ENCODE measurements at regions not wholly inside any gene's neighbourhood (a gene's known extent, or its start where the extent isn't known, plus 50 kb on each side); places are given as distances from the start of the nearest gene placed in this dataset.
"Not testable (repeated sequence)": the region's sequence is repeated elsewhere in the genome, so short reads cannot be mapped to it uniquely, and the experiment has no call there.

DNA sequence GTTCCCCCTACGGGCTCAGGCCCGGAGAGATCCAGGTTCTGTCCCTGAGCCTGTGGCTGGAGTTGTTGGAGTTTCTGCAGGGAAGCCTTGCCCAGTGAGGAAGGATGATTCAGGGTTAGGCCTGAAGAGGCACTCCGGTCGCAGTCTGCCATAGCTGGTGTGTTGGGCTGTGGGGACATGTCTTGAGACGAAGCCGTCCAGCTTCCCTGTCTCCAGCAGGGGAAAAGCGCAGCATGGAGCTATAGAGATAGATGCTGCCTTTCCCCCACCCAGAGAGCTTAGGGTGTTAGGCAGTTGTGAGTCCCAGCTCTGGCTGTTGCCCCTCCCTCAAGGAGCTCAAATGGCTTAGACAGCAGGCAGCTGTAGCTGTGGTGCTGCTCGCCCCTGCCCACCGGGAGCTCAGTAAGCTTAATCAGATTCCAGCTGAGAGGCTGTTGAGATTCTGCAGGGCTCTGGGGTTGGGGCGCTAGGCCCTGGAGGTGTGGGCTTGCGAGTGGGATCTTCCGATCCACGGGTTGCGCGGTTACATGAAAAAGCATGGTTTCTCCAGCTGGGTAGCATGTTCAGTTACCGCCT lies 103.9 kb downstream of the PMAIP1 start:
- DNase-seq, result no peak

DNA sequence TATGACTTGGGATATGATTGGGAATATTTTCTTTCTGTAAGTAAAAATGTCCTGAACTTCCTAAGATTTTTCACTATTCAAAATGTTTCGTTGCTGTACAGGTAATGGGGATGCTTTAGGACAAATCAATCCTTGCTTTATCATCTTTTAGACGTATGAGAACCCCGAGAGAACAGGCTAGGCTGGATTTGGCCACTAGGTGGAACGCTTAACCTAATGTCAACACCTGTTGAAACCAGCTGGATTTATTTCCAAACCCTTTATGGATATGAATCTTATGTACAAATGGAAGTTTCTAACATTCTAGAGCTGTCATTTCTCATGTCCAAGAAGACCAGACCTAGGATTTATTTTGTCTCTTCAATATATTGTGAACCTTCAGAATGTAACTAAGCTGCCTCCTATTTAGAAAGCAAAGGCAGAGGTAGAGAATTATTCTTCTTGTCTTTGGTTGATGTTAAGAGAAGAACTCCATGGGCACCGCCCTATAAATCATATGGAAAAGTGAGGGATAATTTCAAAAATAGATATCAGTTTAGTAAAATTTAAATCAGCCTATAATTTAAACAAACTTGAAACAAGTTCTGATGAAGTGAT lies 96.7 kb downstream of the PMAIP1 start:
- no peak for DNase-seq

- DNase-seq, result no peak
These were observed 94.6 kb downstream of the PMAIP1 start for GRCh38 chr18:59994357-59994756.

DNA sequence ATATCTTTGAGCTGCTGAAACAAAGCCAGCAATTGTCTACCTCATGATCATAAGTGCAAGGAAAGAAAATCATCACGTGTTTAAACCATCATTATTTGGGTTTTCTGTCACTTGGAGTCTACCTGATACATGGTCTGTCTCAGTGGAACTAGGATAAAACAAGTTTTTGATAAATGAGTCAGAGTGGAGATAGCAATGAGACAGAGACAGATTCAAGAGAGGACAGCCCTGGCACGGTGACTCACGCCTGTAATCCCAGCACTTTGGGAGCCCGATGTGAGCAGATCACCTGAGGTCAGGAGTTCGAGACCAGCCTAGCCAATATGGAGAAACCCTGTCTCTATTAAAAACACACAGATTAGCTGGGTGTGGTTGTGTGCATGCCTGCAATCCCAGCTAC lies 93.8 kb downstream of the PMAIP1 start:
- no peak for DNase-seq

DNA sequence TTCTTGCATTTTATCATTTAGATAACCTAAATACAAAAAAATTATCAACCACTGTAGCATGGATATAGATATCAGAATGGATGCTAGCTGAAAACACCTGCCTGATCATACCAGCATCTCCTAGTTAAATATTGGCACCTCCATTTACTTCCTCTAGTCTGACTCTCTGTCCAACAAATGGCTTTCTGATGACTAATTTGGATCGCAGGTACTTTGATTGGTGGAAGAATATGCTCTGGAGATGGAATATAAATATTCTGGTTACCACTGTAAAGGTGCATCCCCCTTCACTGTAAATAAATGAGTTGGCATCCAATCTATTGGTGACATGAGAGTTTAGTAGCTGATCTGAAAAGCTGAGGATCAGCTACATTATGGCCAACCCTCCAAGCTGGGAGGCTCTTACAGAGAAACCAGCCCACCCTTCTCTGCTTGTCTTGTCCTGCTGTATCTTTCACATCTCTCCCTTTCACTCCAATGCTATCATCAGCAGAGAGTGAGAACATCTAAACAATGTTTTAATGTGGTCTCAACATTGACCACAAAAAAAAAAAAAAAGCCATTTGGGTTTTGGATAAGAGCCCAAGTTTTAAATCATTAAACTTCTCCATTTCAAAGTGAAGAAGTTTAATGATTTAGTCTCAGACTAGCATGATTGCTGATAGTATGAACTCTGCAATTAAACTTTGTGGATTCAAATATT lies 90.5 kb downstream of the PMAIP1 start:
- DNase-seq, result no peak

GRCh38 chr18:59988098-59988706 lies 88.4 kb downstream of the PMAIP1 start:
- DNase-seq, result peak; percentile 46 to 64

GRCh38 chr18:59987102-59987501 lies 87.3 kb downstream of the PMAIP1 start:
- no peak for DNase-seq

- DNase-seq, result no peak
These were observed 86.3 kb downstream of the PMAIP1 start for GRCh38 chr18:59986139-59986538.

- no peak for DNase-seq
These were observed 85.5 kb downstream of the PMAIP1 start for GRCh38 chr18:59985289-59985688.

DNA sequence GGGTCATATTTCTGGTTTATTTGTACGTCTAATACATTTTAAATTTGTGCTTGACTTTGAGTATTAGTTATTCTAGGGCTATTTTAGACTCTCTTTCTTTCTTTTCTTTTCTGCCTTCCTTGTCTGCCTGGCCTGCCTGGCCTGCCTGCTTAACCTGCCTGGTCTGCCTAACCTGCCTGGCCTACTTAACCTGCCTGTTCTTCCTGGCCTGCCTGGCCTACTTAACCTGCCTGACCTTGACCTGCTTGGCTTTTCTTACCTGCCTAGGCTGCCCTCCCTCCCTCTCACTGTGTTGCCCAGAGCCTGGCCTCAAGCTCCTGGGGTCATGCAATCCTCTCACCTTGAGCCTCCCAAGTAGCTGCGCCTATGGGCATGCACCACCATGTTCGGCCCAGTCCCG lies 83.7 kb downstream of the PMAIP1 start:
- DNase-seq, result no peak

- no peak for DNase-seq
These were observed 80.4 kb downstream of the PMAIP1 start for GRCh38 chr18:59980188-59980637.

GRCh38 chr18:59971871-59972428 lies 72.2 kb downstream of the PMAIP1 start:
- no peak for DNase-seq

DNA sequence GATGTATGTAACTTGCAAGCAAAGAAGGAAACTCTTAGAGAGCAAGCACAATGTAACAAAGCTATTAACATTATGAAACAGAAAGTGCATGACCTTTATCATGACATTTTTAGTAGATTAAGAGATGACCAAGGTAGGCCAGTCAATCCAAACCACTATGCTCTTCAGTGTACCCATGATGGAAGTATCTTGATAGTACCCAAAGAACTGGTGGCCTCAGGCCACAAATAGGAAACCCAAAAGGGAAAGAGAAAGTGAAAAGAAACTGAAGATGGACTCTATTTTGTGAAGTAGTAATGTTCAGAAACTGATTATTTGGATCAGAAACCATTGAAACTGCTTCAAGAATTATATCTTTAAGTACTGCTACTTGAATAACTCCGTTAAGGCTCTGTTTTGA lies 71.3 kb downstream of the PMAIP1 start:
- not testable (repeated sequence) for DNase-seq

DNA sequence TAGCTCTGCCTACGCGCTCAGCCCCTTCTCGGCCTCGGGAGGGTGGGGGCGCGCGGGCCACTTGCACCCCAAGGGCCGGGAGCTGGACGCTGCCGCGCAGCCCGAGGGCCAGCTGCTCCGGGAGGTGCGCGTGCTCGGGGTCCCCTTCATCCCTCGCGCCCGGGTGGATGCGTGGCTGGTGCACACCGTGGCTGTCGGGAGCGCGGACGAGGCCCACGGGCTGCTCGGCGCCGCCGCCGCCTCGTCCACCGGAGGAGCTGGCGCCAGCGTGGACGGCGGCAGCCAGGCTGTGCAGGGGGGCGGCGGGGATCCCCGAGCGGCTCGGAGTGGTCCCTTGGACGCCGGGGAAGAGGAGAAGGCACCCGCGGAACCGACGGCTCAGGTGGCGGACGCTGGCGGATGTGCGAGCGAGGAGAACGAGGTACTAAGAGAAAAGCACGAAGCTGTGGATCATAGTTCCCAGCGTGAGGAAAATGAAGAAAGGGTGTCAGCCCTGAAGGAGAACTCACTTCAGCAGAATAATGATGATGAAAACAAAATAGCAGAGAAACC lies 69.8 kb downstream of the PMAIP1 start:
- DNase-seq, result not testable (repeated sequence)

DNA sequence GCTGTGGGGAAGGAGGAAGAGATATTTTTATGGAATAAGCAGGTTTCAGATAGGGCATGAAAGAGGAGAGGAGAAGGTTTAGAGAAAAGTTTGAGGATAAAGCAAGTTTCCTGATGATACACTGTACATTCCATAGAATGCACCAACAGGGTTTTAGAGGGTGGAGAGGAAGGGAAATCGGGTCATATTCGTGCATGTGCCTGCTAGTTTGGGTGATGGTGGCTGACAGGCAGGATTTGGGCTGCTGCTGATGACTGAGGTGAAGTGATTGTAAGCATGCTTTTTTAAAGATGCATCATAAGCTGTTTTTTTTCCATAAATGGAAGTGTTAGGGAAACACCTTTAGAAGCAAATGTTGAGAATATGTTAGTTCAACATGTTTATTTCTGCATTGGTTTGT lies 68.8 kb downstream of the PMAIP1 start:
- no peak for DNase-seq

DNA sequence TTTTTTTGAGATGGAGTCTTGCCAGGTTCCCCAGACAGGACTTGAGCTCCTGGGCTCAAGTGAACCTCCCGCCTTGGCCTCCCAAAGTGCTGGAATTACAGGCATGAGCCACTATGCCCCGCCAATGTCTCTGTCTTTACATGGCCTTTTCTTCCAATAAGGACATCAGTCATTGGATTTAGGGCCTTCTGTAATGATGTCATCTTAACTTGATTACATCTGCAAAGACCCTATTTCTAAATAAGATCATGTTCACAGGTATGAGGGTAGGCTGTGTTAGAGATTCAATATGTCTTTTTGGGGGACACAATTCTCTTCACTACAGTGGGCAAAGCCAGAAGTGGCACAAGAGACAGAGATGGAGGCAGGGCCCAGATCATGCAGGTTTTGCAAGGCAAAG lies 68.1 kb downstream of the PMAIP1 start:
- no peak for DNase-seq

- DNase-seq, result no peak
These were observed 67.1 kb downstream of the PMAIP1 start for GRCh38 chr18:59966913-59967312.

- no peak for DNase-seq
These were observed 63.4 kb downstream of the PMAIP1 start for GRCh38 chr18:59963229-59963628.

DNA sequence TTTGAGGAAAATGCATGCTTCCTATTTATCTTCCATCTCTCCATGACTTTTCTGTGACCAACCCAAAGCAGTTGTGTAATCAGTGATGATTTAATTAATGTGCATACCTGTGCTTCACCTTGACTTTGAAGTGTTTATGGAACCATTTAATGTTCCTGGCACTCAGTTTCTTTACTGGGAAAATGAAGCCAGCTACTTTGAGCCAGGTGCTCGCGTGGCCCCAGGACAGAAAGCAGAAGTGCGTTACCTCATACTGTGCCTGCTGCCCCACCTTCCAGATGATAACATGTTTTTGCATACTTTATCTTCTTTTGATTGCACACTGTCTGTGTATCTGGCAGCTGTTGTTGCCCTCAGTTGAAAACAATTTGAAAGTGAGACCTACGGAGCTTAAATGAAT lies 61.3 kb downstream of the PMAIP1 start:
- no peak for DNase-seq

GRCh38 chr18:59960272-59960671 lies 60.5 kb downstream of the PMAIP1 start:
- DNase-seq, result no peak

- no peak for DNase-seq
These were observed 59.8 kb downstream of the PMAIP1 start for GRCh38 chr18:59959606-59960005.

DNA sequence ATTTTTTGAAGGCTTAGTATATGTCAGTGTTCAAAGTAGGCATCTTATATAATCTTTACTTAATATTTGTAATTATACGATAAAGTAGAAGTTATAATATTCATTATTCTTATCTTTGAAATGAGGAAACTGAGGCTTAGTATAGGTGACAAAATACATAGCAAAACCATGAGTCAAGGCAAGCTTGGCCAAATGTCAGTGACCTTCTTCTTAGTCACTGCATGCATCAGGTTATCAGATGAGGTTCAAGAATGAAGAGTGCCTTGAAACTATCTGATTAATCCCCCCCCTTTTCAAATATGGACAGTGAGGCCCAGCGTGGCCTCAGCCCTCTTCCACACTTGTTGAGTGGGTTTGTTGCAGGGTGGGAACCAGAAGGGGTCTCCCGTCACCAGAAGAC lies 59.3 kb downstream of the PMAIP1 start:
- no peak for DNase-seq

DNA sequence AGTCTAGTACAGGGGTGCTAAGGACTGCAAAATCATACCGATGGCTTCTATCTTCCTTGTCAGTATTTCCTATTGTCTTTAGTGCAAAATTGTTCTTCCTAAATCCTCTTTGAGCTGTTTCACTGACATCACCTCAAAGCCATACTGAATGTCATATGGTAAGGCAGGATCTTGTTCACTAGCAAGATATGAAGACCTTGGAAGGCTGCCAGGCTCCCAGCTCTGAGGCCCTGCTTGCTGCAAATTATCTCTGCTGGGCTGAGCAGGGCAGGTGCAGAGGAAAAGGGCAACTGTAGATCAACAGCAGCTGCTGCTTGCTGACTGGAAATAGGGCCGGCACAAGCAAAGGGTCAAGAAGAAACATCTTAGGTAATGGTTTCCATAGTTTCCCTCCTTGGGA lies 58.2 kb downstream of the PMAIP1 start:
- no peak for DNase-seq

Data from AML-193 (cell line).